Sciatic nerve (tissue), 2 donors: ENCODE measurements at regions not wholly inside any gene's neighbourhood (a gene's known extent, or its start where the extent isn't known, plus 50 kb on each side); places are given as distances from the start of the nearest gene placed in this dataset.
A peak's percentile ranks its signal among the peaks of the same experiment; 100 is the strongest.

ENCODE experiments used
- ATAC-seq: fragments of 200-7000 bp; cut with Tn5 transposase; one replicate; pipeline ENCODE4 v1.9.1; 2020; ENCODE audit warnings: mild to moderate bottlenecking, moderate library complexity
- DNase-seq: peaks from one replicate; pipeline ENCODE4 v3.0.0-alpha.2; 2020; ENCODE audit warnings: low spot score
- intact Hi-C: fragments of 100-400 bp; cut with DNase I; formaldehyde crosslinking; loops from one replicate; pipeline ENCODE4 v1.14.2; 2022
- donor health status: DM: no; HTN: no; CAD: no.
- donor health status: DM: no; HTN: no; CAD: no.

DNA sequence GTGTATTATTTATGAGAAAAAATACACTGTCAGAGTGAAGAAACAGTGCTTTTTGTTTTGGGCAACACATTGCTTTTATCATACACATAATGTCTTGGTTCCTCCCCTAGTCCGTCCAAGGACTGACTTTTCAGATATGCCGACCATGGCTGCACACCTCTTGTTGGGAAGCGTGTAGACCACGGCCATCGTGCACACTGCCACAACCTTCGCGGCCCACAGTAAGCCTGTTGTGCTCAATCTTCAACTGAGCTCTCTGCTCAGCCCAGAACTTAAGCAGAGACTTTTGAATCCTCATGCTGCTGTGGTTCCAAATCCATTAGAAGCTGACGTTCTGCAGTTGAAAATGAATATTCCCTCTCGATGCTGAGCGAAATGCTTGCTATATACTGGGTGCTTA, 157.6 kb upstream of the IRX2 start:
- intact Hi-C loops, result no loop called here
- DNase-seq (peak; percentile 19), ATAC-seq (no peak)

- ATAC-seq, result no peak
- intact Hi-C loops, result no loop called here
Measured at GRCh38 chr5:2908086-2908485, 156.6 kb upstream of the IRX2 start.

DNA sequence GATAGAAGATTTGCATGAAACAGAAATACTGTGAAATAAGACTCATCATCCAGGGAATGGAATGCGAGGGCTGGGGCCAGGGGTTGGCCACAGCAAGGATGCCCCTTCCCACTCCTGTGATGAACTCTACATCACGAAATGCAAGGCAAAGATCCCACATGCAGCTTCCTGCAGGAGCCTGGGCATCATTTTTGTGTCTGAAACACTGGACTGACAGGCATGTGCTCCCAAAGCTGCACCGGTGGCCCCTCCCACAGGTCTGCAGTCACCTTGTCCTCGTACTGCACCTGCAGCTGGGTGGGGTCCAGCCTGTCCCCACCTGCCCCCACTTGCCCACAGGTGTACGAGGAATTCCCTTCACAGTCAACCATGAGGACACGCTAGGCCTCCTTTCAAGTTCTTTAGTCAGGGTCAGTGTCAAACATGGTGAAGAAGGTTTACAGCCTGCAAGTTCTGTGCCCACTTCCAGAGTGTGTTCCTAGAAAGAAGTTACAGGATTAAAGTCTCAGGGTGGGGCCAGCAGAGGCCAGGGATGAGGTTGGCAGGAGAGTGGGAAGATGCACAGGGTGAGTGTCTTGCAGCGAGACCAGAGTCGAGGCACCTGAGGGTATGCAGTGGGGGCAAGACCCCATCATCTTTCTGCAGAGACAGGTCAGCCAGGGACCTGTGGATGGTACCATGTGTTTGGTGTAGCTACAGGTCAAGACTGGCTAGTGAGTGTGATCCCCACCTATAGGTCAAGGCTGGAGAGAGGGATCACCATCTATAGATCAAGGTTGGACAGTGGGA, 155.0 kb upstream of the IRX2 start:
- ATAC-seq (no peak), DNase-seq (no peak)
- intact Hi-C loops, result no loop called here

More at GRCh38 chr5:2908086-2908485, 156.6 kb upstream of the IRX2 start:
- DNase-seq, result no peak

DNA sequence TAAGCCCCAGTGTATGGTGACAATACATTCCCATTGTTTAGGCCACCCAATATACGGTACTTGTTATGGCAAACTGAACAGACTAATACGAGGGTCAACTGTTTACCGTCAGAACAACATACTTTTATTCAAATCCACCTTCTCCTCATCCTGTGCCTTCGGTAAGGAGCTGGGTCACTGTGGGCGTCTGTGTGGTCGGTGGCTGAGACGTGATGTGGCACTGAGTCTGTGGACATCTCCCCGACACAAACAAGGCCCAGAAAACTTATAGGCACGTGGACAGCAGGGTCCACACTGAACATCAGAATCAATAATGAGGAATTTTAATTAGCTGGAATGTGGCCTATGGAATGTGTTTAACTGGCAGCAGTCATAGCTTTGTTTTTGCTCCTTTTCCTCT, 154.3 kb upstream of the IRX2 start:
- intact Hi-C loops, result no loop called here
- DNase-seq (no peak), ATAC-seq (no peak)

- intact Hi-C loops, result no loop called here
- DNase-seq, result peak; percentile 13
- ATAC-seq, result no peak
Measured at GRCh38 chr5:2904956-2905355, 153.5 kb upstream of the IRX2 start.

DNA sequence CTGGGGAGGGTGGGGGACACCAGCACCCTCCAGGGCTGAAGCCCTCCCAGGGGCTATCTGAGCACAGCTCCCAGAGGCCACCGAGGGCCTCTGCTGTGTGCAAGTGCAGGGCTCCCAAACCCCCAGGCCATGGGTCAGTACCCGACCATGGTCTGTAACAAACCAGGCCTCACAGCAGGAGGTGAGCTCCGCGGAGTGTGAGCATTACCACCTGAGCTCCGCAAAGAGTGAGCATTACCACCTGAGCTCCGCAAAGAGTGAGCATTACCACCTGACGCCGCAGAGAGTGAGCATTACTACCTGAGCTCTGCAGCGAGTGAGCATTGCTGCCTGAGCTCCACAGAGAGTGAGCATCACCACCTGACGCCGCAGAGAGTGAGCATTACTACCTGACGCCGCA, 152.9 kb upstream of the IRX2 start:
- intact Hi-C loops, result no loop called here
- DNase-seq (no peak), ATAC-seq (no peak)

DNA sequence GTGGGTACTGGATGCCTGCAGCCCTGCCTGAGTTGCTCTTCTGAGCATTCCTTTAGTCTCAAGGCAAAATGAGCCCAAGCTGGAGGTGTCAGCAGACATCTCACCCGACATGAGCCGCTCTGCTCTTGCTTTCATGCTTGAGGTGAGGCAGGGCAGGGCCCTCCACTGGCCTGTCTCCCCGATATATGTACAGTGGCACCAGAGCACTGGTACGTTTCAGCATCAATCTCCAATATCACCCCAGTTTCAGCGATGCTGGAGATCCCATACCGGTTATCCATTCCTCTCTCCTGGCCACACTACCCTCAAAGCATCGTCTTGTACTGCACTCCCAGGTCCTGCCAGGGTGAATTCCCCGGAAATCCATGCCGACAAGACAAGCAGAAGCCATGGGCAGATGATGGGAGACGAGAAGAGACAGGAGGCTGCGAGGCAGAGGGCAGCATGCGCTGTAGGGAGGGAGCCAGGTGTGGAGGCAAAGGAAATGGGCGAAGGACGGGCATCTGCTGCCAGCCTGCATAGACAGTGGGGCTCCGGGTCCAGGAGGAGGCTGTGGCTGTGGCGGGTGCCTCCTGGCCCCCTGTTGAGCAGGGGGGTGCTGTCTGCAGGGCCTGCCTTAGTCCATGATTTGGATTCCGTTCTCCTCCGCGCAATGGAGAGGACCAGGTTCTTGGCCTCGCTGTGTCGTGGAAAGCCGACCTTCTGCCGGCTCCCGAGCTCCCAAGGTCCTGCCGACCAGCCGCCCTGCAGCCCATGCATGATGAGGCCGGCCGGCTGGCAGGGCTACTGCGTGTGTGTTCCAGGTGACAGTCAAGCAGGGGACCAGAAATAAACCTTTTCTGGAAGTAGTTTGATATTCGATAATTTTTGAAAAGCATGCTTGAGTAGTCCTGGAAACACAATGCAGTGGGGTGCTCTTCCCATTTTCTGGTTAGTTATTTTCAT, 152.2 kb upstream of the IRX2 start:
- ATAC-seq, result no peak
- no peak for DNase-seq
- intact Hi-C loops, result no loop called here

DNA sequence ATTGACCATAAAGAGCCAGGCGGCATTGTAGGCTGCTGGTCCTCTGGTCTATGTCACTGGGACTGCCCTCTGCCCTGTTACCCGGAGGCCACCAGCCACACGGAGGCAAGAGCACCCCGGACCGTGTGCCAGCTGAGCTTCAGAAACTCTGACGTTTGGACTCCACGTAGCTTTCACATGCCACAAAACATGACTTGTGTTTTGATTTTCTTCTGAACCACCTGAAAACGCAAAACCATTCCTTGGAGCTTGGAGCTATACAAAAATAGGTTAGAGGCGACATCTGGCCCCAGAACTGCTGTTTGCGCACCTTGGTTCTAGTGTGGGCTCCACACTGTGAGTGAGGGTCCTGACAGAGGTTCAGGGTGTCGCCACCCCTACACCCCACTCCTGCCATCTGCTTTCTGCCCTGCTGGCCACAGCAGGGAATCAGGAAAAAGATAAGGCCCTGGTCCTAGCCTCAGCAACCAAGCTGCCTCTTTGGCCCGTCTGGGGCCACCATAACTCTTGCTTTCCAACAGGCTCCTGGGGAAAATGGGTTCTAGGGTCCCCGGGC, 151.3 kb upstream of the IRX2 start:
- intact Hi-C loops, result no loop called here
- no peak for DNase-seq
- ATAC-seq, result no peak

DNA sequence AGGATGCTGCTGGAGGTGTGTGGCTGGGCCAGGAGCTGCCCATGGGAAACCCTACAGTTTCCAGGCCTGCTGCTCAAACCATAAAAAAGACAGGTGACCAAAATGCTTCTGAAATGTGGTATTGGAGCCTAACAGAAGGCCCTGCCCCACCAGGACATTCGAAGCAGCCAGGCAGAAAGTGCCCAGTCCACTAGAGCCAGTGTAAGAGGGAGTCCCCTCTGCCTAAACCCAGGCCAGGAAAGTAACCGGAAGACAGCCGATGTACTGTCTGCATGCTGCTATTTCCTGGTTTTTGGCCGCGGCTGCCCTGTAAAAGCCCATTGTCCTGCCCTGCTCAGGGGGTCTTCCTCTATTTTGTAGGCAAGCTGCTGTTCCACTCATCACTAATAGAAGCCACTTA, 150.7 kb upstream of the IRX2 start:
- intact Hi-C loops, result no loop called here
- DNase-seq (no peak), ATAC-seq (no peak)

GRCh38 chr5:2901511-2901910, 150.0 kb upstream of the IRX2 start:
- intact Hi-C loops, result no loop called here
- ATAC-seq (no peak), DNase-seq (no peak)

DNA sequence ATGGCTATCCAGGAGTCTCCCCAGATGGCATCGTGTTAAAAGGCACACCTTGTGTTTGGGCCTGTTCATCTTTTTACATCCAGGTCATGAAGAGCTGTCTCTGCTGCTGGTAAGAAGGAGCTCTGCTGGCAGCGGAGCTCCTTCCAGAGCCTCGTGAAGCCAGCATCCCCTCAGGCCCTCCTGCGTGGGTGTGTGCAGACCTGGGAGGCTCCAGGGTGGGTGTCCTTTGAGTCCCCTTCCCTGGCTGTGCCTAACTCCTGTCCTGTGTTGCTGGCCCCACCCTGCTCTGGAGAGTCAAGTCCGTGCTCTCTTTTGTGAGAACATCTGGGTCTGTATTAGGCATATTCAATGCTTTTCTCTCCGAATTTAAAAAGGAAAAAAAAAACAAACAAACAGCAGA, 149.6 kb upstream of the IRX2 start:
- intact Hi-C loops, result no loop called here
- no peak for DNase-seq
- no peak for ATAC-seq

DNA sequence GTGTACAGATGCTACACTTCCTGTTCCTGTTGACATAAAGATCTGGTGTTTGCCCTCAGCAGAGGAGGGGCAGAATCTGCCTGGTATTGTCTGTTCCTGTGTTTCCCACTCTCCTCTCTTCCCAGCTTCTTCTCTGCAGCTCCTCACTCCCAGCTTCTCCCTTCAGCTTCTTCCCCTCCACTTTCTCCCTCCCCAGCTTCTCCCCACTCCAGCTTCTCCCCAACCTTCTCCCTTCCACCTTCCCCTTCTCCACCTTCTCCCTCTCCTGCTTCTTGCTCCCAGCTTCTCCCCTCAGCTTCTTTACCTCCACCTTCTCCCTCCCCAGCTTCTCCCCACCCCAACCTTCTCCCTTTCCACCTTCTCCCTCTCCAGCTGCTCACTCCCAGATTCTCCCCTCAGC, 148.9 kb upstream of the IRX2 start:
- intact Hi-C loops, result no loop called here
- DNase-seq (no peak), ATAC-seq (no peak)

DNA sequence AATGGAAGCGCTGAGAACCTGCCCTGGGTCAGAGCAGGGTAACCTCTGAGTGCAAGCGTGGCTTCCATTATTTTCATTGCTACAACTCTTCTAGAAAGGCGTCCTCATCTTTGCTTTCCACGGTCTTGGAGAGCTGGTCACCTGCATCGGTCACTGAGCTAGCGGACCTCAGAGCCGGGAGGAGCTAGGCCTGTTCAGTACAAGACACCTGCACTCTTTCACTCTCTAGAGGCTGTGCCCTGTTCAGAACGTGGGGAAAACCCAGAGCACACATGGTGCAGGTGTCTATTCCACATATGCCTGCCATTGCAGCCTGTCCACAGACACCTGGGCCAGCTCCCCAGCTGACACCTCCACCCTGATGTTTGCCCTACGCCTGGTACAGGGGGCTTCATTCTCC, 147.8 kb upstream of the IRX2 start:
- ATAC-seq (no peak), DNase-seq (peak; percentile 14)
- intact Hi-C loops, result no loop called here

- ATAC-seq (no peak), DNase-seq (peak; percentile 13)
- intact Hi-C loops, result no loop called here
Measured at GRCh38 chr5:2898661-2899060, 147.2 kb upstream of the IRX2 start.

DNA sequence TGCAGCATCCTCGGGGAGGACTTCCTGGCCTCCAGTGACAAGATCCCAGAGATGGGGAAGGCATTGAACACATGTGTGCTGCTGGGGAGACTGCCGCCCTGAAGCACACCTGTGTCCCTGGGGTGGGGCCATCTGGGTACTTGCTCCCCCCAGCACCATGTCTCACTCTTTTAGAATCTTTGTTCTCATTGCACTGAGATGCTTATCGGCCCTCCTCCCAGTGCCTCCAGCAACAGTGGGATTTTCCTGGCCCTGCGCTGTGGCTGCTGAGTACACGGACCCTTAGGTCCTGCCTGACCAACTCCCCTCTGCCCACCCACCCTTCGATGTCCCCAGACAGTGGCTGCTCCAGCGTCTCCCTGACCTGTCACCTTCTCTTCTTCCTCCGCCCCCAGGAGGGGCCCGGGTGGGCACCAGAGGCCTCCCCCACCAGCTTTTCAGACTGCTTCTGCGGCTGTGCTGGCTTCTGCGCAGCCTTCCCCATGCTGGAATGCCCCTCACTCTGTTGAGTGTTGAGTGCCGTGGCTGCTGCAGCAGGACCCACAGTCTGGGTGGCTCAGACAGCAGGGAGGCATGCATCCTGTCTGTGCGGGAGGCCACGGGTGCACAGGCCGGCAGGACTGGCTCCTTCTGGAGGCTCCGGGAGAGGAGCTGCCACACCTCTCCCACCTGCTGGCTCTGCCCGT, 145.9 kb upstream of the IRX2 start:
- peak; percentile 31 for DNase-seq
- ATAC-seq, result no peak
- intact Hi-C loops, result no loop called here

- ATAC-seq, result no peak
- intact Hi-C loops, result no loop called here
- peak; percentile 40 for DNase-seq
Measured at GRCh38 chr5:2896371-2897275, 145.1 kb upstream of the IRX2 start.

GRCh38 chr5:2895876-2896275, 144.4 kb upstream of the IRX2 start:
- ATAC-seq, result peak; percentile 20
- intact Hi-C loops, result no loop called here
- peak; percentile 34 for DNase-seq

DNA sequence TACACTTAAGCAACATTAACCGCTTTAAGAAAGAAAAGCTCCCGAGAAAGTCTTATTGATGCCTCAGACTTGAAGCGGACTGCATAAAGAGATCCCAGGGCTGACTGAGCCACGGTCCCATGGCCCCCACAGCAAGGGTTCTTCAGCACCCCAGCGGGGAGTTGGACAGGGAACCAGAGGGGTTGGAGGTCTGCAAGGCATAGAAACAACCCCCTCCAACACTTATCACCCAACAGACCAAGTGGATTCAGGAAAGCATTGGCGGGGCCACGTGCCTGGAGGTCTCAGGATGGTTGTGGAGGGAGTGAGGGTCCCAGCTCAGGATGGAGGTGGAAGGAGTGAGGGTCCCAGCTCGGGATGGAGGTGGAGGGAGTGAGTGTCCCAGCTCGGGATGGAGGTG, 143.7 kb upstream of the IRX2 start:
- DNase-seq (peak; percentile 13), ATAC-seq (no peak)
- intact Hi-C loops, result no loop called here
